Ishikawa (cell line): ENCODE measurements at regions not wholly inside any gene's neighbourhood (a gene's known extent, or its start where the extent isn't known, plus 50 kb on each side); places are given as distances from the start of the nearest gene placed in this dataset.

Experiments used
- CEBPB ChIP-seq: IDR thresholded peaks from 2 replicates; pipeline ENCODE4 v1.6.1; 2012
- CREB1 ChIP-seq: IDR thresholded peaks from 2 replicates; pipeline ENCODE4 v1.6.1; 2012; ENCODE audit warnings: low read depth
- EGR1 ChIP-seq: IDR thresholded peaks from 2 replicates; pipeline ENCODE4 v1.6.1; 2012
- EP300 ChIP-seq: IDR thresholded peaks from 2 replicates; pipeline ENCODE4 v1.6.1; 2012; ENCODE audit warnings: borderline replicate concordance
- RAD21 ChIP-seq: IDR thresholded peaks from 2 replicates; pipeline ENCODE4 v1.6.1; 2012; ENCODE audit warnings: low read depth
- REST ChIP-seq: IDR thresholded peaks from 2 replicates; pipeline ENCODE4 v1.6.1; 2012; ENCODE audit warnings: low read depth, mild to moderate bottlenecking
- TAF1 ChIP-seq: IDR thresholded peaks from 2 replicates; pipeline ENCODE4 v1.6.1; 2012; ENCODE audit warnings: low read depth, mild to moderate bottlenecking
- YY1 ChIP-seq: IDR thresholded peaks from 2 replicates; pipeline ENCODE4 v1.6.1; 2012; ENCODE audit warnings: low read depth

- TF ChIP-seq CREB1 (no peak), CEBPB (no peak), RAD21 (no peak), REST (no peak), EP300 (no peak), YY1 (no peak), EGR1 (no peak), TAF1 (no peak)
These were observed 58.6 kb downstream of the LIG4 start for GRCh38 chr13:108156749-108157148.
